Mesodermal cell (in vitro differentiated cells): ENCODE measurements at regions not wholly inside any gene's neighbourhood (a gene's known extent, or its start where the extent isn't known, plus 50 kb on each side); places are given as distances from the start of the nearest gene placed in this dataset.

Source experiments
- H3K27ac ChIP-seq: 2 replicates; pipeline ENCODE4 v1.7.0; 2013; ENCODE audit warnings: mild to moderate bottlenecking, low read depth, low read length, moderate library complexity; ENCODE audit not compliant: severe bottlenecking
- H3K36me3 ChIP-seq: 2 replicates; pipeline ENCODE4 v1.7.1; 2013; ENCODE audit warnings: mild to moderate bottlenecking, low read length, moderate library complexity; ENCODE audit not compliant: control insufficient read depth, insufficient read depth
- H3K4me1 ChIP-seq: one replicate; pipeline ENCODE4 v1.7.1; 2013; ENCODE audit warnings: mild to moderate bottlenecking, low read length; ENCODE audit not compliant: insufficient read depth, control insufficient read depth, poor library complexity, severe bottlenecking
- H3K4me3 ChIP-seq: 2 replicates; pipeline ENCODE4 v1.7.0; 2013; ENCODE audit warnings: low read length, control low read depth, mild to moderate bottlenecking; ENCODE audit not compliant: insufficient read depth, poor library complexity, severe bottlenecking; ENCODE audit errors: extremely low read depth
- H3K9me3 ChIP-seq: 2 replicates; pipeline ENCODE4 v1.7.1; 2013; ENCODE audit warnings: mild to moderate bottlenecking, low read length, moderate library complexity; ENCODE audit not compliant: control insufficient read depth
- WGBS, 2 experiments: methylation state at CpG; one replicate each; pipeline ENCODE4 v1.1.5; 2013; ENCODE audit warnings: missing lambda C conversion rate in 2 of 2; ENCODE audit not compliant: insufficient coverage in 2 of 2; 5-methylcytosine and 5-hydroxymethylcytosine counted together

DNA sequence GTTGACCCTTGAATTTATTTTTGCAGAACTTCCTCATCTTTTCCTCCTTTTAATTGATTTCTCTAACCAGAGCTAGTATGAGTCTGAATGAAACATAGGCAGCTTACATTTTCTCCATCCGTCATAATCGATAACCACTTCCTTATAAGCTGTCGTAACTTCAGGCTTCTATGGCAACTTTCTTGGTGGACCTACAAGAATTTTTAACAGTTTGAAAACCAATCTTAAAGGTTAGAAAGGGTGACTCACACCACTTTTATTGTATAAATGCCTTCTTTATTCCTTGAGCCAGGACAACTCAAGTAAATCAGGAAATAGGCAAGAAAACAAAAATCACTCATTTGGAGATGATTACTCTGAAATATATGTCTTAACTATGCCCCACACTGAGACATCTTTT is 105.7 kb upstream of the KL start:
- no peaks in the 10 kb centered on the region for H3K36me3 ChIP-seq
- H3K27ac ChIP-seq, result no peak overlapping the region
- no peaks in the 10 kb centered on the region for H3K9me3 ChIP-seq
- H3K4me1 ChIP-seq, result peaks cover 3% of the 10 kb centered on the region
- WGBS, 2 experiments, result 89 to 100% methylated on average over 3 of the region's 3 CpGs
- no peak overlapping the region for H3K4me3 ChIP-seq

DNA sequence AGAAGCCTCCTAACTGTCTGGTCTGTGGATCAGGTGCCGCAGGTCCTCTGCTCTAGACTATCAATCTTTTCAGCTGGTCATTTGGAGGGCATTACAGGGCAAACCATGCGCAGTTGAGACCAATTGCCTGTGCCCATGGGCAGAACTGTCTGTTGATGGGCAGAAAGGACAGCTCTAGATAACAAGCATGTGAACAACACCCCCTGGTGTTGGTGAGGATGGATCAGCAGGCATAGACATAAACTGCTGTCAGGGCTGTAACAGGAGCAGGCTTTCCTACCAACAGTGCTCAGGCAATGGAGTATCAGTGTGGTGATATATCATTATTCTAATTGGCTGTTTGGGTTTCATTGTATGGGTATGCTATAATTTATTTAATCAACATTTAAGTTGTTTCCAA is 104.7 kb upstream of the KL start:
- Histone ChIP-seq H3K9me3 (peaks cover 3% of the 10 kb centered on the region), H3K36me3 (no peaks in the 10 kb centered on the region), H3K4me1 (no peaks in the 10 kb centered on the region), H3K27ac (no peak overlapping the region), H3K4me3 (no peak overlapping the region)
- 100% methylated on average over 2 of the region's 2 CpGs for WGBS, 2 experiments

DNA sequence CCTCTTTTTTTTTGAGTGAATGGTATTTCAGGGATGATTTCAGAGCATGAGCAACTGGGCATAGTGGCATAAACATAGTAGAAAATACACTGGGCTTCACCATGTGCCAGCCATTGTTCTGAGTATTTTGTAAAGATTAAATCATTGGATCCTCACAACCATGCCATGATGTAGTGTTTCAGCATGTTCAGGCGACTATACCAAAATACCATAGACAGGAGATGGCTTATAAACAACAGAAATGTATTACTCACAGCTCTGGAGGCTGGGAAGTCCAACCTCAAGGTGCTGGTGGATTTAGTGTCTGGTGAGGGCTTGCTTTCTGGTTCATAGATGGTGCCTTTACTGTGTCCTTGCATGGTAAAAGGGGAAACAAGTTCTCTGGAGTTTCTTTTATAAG is 101.5 kb upstream of the KL start:
- no peak overlapping the region for H3K27ac ChIP-seq
- H3K36me3 ChIP-seq, result no peaks in the 10 kb centered on the region
- H3K4me1 ChIP-seq, result no peaks in the 10 kb centered on the region
- H3K4me3 ChIP-seq, result no peak overlapping the region
- no CpG with 5 or more reads among the region's 1 CpG for WGBS, 2 experiments
- H3K9me3 ChIP-seq, result peaks cover 13% of the 10 kb centered on the region

DNA sequence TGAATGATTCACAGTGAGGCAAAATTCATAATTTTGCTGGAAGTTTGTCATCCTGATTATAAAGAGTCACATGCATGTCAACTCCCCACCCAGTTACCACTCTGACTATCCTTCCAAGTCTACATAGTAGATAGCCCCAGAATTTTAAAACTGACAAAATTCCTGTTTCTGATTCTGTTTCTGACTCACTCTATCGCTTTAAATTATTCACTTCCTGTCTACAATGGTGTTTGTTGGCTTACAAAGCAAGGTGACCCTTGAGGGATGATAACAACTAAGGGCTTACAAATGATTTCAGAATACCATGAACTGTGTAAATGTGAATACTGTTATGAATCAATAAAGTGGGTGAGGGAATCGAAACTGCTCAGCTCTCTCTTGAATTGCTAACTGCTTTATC is 98.7 kb upstream of the KL start:
- Histone ChIP-seq H3K9me3 (peaks cover 13% of the 10 kb centered on the region), H3K4me3 (no peak overlapping the region), H3K4me1 (no peaks in the 10 kb centered on the region), H3K36me3 (no peaks in the 10 kb centered on the region), H3K27ac (no peak overlapping the region)
- WGBS, 2 experiments, result no CpG with 5 or more reads among the region's 2 CpGs

DNA sequence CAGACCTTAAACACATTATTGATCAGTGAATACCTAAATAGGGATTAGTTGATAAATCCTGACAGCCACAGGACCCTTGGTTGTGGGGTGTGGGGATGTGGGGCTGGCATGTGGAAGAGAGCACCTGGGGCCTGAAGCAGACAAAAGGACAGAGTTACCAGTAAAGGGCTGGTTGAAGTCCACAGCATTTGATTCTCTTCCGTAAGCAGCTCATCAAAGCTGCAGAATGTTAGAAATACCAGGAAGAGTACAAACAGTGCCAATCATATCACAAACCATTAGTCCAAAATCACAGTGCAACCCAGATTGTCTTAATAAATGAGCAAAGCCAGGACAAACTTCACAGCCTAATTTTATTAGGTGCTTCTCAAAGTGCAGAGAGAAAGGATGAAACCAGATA is 92.5 kb upstream of the KL start:
- H3K4me3 ChIP-seq, result no peak overlapping the region
- WGBS, 2 experiments, result 100% methylated on average over 1 of the region's 1 CpG; no CpG with 5 or more reads in 1 of the 2 experiments
- no peaks in the 10 kb centered on the region for H3K4me1 ChIP-seq
- H3K27ac ChIP-seq, result no peak overlapping the region
- H3K9me3 ChIP-seq, result no peaks in the 10 kb centered on the region
- H3K36me3 ChIP-seq, result no peaks in the 10 kb centered on the region

DNA sequence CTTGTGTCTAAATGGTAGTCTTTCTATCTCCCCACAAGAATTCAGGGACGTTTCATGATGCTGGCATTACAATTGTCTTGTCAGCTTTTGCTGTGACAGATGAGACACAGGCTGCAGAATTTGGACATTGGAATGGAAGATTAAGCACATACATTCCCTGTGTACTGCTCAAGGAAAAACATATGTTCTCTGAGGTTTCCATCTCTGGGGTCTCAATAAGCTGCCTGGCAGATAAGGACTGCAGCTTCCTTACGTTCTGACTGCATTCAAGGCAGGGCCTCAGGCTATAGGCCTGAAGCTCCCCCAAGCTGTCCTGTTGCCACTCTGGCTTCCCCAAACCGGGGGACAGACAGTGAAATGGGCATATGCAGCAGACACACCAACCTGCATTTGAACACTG is 91.3 kb upstream of the KL start:
- no peak overlapping the region for H3K27ac ChIP-seq
- no peaks in the 10 kb centered on the region for H3K4me1 ChIP-seq
- H3K36me3 ChIP-seq, result no peaks in the 10 kb centered on the region
- no peaks in the 10 kb centered on the region for H3K9me3 ChIP-seq
- WGBS, 2 experiments, result 70 to 82% methylated on average over 2 to 3 of the region's 3 CpGs
- no peak overlapping the region for H3K4me3 ChIP-seq

DNA sequence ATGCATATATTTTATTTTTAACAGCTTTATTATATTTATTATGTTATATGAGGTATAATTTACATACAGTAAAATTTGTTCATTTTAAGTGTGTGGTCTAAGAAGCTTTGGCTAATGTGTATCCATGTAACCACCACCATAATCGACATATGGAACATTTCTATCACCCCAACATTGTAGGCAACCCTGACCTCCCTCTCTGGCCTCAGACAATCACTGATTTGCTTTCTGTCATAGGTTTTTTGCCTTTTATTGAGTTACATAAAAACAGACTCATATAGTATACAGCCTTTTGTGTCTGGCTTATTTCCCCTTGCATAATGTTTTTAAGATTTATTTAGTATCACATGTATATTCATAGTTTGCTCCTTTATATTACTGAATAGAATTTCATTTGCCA is 90.7 kb upstream of the KL start:
- Histone ChIP-seq H3K27ac (no peak overlapping the region), H3K36me3 (no peaks in the 10 kb centered on the region), H3K9me3 (no peaks in the 10 kb centered on the region), H3K4me1 (no peaks in the 10 kb centered on the region), H3K4me3 (no peak overlapping the region)
- WGBS, 2 experiments, result no CpG with 5 or more reads among the region's 1 CpG

DNA sequence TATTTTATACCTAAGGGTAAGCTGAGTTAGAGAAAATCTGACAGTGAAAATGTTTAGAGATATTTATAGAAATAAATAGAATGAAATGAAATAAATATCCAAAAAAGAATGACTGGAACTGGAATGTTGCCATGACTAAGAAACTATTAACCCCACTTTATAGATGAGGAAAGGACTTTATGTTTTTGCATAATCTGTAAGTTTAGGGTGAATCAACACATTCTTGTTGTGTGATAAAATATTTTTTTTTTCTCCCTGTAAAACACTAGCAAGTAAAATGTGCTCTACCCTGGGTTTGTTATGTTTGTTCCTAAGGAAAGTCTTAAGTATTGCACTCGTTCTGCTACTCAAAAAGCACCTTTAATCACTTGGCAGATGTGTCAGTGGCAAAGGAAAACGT is 83.8 kb upstream of the KL start:
- H3K9me3 ChIP-seq, result no peaks in the 10 kb centered on the region
- WGBS, 2 experiments, result 83 to 90% methylated on average over 1 of the region's 2 CpGs
- no peaks in the 10 kb centered on the region for H3K36me3 ChIP-seq
- H3K27ac ChIP-seq, result no peak overlapping the region
- no peaks in the 10 kb centered on the region for H3K4me1 ChIP-seq
- H3K4me3 ChIP-seq, result no peak overlapping the region

DNA sequence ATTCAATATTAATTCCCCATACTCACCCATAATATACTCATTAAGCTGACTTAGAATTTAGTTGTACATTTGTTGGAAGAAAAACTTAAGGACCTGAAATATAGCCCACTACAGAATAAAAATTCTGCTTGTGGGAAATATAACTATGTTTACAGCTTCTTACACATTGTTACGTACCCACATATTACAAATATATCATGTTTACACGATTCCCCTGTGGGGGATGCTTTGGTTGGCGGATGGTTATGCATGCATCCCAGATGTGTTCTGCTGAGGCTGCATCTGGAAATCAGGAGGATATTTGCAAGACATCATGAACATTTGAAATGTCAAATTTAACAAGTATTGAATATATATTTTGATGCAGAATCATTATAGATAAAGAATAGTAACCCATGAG is 79.5 kb upstream of the KL start:
- no CpG with 5 or more reads among the region's 3 CpGs for WGBS, 2 experiments
- Histone ChIP-seq H3K4me3 (no peak overlapping the region), H3K9me3 (peaks cover 10% of the 10 kb centered on the region), H3K27ac (no peak overlapping the region), H3K4me1 (no peaks in the 10 kb centered on the region), H3K36me3 (no peaks in the 10 kb centered on the region)

DNA sequence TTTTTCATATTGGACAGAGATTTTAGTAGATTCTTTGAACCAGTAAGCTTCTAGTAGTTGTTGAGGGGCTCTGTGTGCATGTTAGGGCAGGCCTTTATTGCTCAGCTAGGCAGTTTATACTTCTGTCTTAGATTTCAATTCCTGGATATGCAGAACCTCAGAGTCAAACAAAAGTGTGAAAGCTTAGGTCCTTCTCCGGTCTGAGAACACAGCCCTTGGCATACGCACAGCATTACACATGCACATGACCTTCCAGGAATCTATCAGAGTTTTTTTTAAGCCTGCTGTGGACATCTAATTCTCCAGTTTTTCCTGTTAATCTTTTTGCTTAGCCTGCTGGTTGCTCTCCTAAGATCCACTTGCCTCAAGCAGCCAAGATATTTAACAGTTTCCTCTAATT is 77.9 kb upstream of the KL start:
- H3K4me1 ChIP-seq, result no peaks in the 10 kb centered on the region
- no peak overlapping the region for H3K27ac ChIP-seq
- peaks cover 10% of the 10 kb centered on the region for H3K9me3 ChIP-seq
- 96 to 100% methylated on average over 2 of the region's 2 CpGs for WGBS, 2 experiments
- H3K36me3 ChIP-seq, result no peaks in the 10 kb centered on the region
- no peak overlapping the region for H3K4me3 ChIP-seq

DNA sequence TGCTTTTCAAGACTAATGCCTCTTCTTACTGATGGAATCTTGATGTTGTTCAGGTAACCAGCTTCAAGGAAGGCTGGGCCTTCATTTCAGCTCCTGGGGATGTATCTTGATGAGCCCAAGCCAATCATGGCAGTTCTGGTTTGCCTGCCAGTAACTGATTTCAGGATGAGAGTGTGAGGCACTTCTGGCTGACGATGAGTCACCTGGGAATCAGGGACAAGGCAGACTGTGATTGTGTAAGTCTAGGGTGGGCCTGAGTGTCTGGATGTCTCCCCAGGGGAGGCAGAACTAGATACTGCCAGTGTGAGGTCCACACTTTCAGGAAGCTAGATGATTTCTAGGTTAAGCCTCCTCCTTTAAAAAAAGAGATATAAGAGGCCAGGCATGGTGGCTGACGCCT is 77.3 kb upstream of the KL start:
- WGBS, 2 experiments, result 75 to 100% methylated on average over 2 of the region's 2 CpGs
- Histone ChIP-seq H3K4me1 (no peaks in the 10 kb centered on the region), H3K4me3 (no peak overlapping the region), H3K27ac (no peak overlapping the region), H3K9me3 (peaks cover 10% of the 10 kb centered on the region), H3K36me3 (no peaks in the 10 kb centered on the region)

DNA sequence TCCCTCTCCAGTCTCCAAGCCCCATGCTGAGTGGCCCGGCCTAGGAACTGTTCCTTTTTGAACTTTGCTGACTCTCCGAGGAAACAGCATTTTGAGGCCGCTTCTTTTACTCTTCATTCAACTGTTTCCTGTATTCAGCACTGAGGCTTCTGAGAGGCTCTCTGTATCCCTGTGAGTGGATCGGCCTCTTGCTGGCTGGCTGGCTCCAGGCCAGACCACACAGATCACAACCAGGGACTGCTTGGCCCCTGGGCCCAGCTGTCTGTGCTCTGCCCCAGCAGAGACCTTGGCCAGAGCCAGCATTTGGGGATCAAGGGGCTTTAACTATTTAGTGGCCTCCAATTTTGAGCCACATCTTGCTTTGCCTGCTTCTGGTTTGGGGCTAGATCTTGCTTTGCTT is 75.6 kb upstream of the KL start:
- Histone ChIP-seq H3K36me3 (no peaks in the 10 kb centered on the region), H3K9me3 (peaks cover 10% of the 10 kb centered on the region), H3K4me1 (no peaks in the 10 kb centered on the region), H3K27ac (no peak overlapping the region), H3K4me3 (no peak overlapping the region)
- 82 to 93% methylated on average over 4 of the region's 4 CpGs for WGBS, 2 experiments
